Anterior cingulate cortex (tissue), 58 donors: ENCODE measurements at regions not wholly inside any gene's neighbourhood (a gene's known extent, or its start where the extent isn't known, plus 50 kb on each side); places are given as distances from the start of the nearest gene placed in this dataset.
"Not testable (repeated sequence)": the region's sequence is repeated elsewhere in the genome, so short reads cannot be mapped to it uniquely, and the experiment has no call there.

Experiments
- DNase-seq, 58 donors: peaks; one replicate each; lab custom pipeline; 2025; lab: John Stamatoyannopoulos, UW

DNA sequence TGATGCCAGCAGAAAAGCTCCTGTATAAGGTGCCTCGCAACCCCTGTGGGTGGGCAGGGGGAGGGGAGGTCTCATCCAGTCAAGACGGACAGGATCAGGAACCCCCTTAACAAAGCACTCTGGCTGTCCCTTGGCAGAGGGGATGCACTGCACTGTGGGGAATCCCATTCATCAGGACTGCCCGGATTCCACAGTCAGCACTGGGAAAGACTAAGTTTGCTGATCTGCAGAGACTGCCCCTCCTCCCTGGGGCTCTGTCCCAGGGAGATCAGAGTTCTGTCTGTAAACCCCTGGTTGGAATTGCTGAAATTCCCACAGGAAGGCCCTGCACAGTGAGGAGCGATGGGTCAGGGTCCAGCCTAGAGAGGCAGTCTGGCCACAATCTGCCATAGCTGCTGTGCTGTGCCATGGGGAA is 149.5 kb upstream of the RBBP8 start:
- DNase-seq = no peak

GRCh38 chr18:22789052-22789451 is 144.1 kb upstream of the RBBP8 start:
- no peak for DNase-seq

- no peak for DNase-seq
These were observed 143.5 kb upstream of the RBBP8 start for GRCh38 chr18:22789600-22789999.

- DNase-seq = no peak
These were observed 142.4 kb upstream of the RBBP8 start for GRCh38 chr18:22790545-22791309.

GRCh38 chr18:22791310-22791610 is 141.9 kb upstream of the RBBP8 start:
- DNase-seq = no peak

DNA sequence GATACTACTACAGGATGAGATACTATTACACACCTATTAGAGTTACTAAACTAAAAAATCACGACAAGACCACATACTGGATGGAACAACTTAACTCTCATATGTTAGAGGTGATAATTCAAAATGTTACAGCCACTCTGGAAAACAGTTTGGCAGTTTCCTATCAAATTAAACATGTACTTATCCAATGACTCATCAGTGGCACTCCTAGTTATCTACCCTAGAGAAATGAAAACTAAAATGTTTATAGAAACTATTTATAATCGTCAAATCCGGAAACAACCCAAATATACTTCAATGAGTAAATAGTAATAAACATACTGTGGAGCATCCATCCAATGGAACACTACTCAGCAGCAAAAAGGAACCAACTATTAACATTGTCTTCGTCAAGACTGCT is 137.0 kb upstream of the RBBP8 start:
- DNase-seq = no peak

- no peak for DNase-seq
These were observed 132.6 kb upstream of the RBBP8 start for GRCh38 chr18:22800551-22800951.

DNA sequence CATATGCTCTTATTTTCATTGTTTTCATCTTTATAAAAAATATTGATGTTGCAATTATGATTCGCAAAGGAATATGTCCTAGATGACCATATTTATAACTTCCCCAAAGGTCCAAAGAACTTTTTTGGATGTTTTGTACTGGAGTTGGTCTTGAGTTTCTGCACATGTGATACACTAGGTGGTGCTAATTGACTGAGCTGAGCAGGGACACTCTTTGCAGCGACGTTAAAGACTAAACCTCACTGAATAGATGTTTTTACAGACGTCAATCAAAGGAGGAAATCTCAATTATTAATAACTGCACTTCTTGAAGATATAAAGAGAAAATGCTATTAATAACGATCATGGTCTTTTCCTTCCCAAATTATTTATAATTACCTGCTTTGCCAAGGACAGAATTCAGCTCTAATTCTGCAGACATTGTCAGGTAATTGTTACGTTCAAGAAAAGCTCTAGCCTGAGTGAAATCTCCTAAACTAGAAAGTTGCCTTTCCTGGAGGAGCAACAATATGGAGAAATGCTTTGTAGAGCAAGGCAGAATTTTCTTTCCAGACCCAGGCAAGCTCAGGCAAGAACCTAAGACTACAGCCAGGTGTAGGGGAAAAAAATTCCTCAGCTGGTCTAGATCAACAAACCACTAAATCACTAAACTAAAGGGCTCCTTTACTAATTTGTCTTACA is 119.3 kb upstream of the RBBP8 start:
- DNase-seq = peak in 1 of 58 donors; percentile 0

DNA sequence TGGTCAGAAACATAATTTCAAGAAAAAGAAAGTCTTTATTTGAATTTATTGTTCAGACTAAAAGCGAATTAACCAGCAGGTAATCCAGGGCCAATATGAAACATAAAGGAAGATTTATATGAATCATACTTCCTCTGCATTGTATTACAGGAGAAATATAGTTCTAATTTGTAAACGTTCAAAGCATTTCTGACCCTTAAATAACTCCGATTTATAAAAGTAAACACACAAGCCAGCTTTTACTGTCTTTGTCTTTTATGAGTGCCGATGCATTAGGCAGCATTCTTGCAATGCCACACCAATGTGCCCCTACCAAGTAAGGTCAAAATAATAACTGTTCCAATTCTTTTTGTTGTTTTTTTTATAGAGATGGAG is 118.8 kb upstream of the RBBP8 start:
- no peak for DNase-seq

- DNase-seq = no peak
These were observed 116.6 kb upstream of the RBBP8 start for GRCh38 chr18:22816266-22817176.

GRCh38 chr18:22817844-22818243 is 115.3 kb upstream of the RBBP8 start:
- DNase-seq = no peak

GRCh38 chr18:22822024-22822423 is 111.1 kb upstream of the RBBP8 start:
- no peak for DNase-seq

DNA sequence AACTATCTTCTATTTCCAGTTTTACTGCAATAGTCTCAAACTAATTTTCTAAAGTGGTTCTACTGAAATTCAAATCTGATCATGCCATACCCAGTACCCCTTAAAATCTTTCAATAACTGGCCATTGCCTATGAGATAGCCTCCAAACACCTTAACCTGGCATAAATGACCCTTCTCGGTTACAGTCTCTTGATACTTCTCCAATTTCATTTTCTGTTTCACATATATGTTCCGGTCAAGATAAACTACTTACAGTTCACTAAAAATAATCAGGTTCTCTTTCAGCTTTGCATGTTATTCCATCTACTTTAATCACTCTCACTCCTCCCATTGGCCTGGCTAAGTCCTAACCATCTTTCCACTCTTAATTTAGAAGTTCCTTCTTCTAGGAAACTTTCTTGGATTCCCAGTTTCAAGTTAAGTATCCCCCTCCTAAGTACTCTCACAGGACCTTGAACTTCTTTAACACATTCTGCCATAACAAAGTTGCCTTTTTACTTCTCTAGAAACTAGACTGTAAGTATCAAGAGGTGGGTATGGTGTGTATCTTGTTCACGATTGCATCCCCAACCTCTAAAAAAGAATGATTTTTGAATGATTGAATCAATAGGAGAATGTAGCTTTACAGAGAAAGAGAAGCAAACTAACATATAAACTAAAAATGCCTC is 110.2 kb upstream of the RBBP8 start:
- no peak for DNase-seq

- no peak for DNase-seq
These were observed 106.4 kb upstream of the RBBP8 start for GRCh38 chr18:22826726-22827125.

DNA sequence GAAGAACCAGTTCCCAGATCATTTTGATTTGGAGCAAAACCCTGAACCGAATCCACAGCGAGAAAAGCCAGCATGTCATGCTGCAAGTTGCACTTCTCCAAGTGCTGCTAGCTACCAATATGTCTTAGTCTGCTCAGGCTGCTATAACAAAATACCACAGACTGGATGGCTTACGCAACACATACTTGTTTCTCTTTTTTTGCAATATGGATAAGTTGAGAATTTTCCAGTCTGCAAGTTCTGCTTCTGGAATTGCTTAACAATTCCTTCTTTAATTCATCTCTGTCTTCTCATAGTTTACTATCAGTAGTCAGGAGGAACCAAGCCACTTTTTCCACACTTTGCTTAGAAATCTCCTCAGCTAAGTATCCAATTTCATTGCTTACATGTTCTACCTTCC is 105.9 kb upstream of the RBBP8 start:
- no peak for DNase-seq

GRCh38 chr18:22827741-22828140 is 105.4 kb upstream of the RBBP8 start:
- DNase-seq = no peak

- no peak for DNase-seq
These were observed 105.0 kb upstream of the RBBP8 start for GRCh38 chr18:22828171-22828570.

DNA sequence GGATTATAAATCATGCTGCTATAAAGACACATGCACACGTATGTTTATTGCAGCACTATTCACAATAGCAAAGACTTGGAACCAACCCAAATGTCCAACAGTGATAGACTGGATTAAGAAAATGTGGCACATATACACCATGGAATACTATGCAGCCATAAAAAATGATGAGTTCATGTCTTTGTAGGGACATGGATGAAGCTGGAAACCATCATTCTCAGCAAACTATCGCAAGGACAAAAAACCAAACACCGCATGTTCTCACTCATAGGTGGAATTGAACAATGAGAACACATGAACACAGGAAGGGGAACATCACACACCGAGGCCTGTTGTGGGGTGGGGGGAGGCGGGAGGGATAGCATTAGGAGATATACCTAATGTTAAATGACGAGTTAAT is 104.5 kb upstream of the RBBP8 start:
- DNase-seq = not testable (repeated sequence)

- DNase-seq = no peak
These were observed 103.3 kb upstream of the RBBP8 start for GRCh38 chr18:22829781-22830180.

GRCh38 chr18:22830511-22830910 is 102.6 kb upstream of the RBBP8 start:
- no peak for DNase-seq

- no peak for DNase-seq
These were observed 101.7 kb upstream of the RBBP8 start for GRCh38 chr18:22831441-22831904.
